Left renal pelvis (tissue), 4 donors: ENCODE measurements at regions not wholly inside any gene's neighbourhood (a gene's known extent, or its start where the extent isn't known, plus 50 kb on each side); places are given as distances from the start of the nearest gene placed in this dataset.
"Not testable (repeated sequence)": the region's sequence is repeated elsewhere in the genome, so short reads cannot be mapped to it uniquely, and the experiment has no call there.

Experiments
- DNase-seq, 4 donors: peaks; one replicate each; pipeline ENCODE4 v3.0.0-alpha.2; 2013; ENCODE audit warnings: low read depth in 4 of 4, low spot score in 3 of 4

DNA sequence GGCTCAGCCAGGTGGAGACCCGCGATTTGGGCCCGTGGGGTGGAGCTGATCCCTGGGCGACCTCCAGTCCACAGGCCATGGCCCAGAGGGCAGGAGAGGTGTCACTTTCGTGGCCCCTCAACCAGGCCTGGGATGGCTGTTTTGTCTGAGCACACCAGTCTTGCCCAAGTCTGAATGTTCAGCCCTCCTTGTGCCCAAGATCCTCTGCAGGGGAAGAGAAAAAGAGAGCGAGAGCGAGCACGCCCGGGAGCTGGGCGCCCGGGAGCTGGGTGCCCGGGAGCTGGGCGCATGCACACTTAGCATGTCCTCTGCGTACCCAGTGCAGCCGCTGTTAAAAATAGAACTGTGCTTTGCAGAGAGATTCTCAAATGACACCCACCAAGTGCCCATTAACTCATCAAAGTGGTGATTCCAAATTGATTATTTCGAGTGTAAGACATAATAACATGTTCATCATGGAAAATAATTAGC is 403.3 kb upstream of the TNRC6C start:
- DNase-seq = no peak

- peak in 3 of 4 donors; percentile 51 to 73 (median 66) for DNase-seq
These were observed 402.7 kb upstream of the TNRC6C start for GRCh38 chr17:77555741-77556291.

DNA sequence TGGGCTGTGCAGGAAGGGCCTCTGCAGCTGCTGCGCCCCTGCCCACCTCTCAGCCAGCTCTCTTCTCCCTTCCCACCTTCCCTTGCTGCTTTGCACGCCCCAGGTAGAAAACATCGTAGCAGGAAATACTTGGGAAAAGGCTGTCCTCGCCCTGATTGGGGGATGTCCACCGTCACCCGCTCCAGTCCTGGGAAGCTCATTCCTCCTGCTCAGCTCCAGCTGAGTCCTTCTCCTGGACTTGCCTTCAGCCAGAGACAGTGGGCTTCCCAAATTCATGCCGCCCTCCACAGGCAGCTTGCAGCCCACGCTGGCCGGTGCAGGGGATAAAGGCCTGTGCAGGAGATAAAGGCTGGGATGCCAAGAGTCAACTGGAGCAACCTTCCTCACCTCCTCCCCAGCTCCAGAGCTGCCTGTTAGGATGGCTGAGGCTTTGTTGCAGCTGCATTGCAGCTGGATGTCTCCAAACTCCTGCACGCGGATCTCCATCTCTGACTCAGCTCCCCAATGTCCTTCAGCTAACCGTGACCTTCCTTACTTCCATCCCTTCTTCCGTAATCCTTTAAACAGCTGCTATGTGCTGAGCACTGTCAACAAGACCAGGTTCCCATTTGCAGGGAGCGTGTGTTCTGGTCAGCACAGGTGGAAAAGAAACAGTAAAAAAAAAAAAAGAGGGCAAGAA is 402.0 kb upstream of the TNRC6C start:
- no peak for DNase-seq

DNA sequence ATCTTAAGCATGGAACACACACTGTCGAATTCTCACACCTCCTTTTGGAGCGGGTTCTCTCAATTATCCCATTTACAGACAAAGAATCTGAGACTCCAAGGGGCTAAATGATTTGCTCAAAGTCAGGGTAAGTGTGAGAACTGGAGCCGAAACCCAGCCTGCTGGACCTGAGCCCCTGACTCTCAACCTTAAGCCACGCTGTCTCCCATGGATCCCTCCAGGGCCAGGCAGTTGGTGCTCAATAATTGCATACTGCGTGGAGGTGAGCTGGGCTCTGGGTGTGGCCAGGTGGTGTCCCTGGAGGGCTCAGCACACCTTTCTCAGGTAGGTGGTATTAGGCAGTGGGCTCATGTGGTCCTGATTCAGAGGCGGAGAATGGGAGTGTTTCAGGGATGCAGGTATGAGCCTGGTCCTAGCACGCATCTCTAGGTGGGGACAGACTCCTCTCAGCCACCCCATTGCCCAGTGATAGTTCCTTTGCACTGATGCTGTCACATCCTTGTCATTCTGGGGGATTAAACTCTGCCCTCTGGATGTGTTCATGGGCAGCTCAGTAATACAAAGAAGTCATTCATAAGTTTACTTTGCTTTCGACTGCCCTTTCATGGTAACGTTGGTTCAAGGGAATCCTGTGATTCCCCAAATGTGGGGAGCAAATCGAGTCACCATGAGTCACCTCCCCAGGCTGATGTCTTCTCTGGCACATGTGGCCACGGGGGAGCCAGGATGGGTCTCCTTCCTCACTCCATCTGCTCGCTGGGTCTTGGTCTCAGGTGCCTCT is 399.5 kb upstream of the TNRC6C start:
- no peak for DNase-seq

DNA sequence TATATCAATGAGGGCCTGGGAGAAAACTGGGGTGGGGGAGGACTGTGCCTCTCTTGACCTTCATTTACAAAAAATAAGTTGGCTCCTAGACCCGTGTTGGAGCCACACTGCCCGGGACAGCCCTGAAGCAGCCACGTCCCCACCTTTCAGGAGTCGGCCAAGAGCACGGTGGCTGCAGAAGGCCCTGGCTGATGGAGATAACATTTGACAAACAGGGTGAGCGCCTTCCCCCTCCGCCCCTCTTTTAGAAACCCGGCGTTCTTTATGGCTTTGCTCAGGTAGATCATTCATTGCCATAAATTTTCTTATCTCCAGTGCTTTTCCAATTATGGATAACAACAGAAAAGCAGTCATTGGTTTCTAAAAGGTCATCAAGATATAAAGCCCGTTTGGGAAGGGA is 398.1 kb upstream of the TNRC6C start:
- no peak for DNase-seq

DNA sequence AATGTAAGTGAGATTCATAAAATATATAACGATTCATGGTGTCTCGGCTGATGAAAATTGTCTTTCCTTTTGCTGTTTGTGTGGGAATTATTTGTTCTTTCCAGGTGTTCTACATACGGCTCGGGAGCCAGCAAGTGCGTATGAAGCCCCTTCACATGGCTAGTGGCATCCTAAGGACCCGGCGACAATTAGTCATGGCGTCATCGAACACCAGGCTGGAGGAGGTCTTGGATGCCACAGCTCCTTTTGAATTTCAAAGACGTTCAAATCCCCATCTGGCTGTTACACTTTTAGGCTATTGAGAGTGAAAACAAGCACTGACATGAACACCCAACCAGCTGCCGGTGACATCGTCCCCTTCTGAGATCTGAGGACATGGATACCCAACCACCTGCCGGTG is 397.7 kb upstream of the TNRC6C start:
- no peak for DNase-seq

- not testable (repeated sequence) for DNase-seq
These were observed 396.1 kb upstream of the TNRC6C start for GRCh38 chr17:77562361-77562760.

- no peak for DNase-seq
These were observed 394.9 kb upstream of the TNRC6C start for GRCh38 chr17:77563439-77564102.

DNA sequence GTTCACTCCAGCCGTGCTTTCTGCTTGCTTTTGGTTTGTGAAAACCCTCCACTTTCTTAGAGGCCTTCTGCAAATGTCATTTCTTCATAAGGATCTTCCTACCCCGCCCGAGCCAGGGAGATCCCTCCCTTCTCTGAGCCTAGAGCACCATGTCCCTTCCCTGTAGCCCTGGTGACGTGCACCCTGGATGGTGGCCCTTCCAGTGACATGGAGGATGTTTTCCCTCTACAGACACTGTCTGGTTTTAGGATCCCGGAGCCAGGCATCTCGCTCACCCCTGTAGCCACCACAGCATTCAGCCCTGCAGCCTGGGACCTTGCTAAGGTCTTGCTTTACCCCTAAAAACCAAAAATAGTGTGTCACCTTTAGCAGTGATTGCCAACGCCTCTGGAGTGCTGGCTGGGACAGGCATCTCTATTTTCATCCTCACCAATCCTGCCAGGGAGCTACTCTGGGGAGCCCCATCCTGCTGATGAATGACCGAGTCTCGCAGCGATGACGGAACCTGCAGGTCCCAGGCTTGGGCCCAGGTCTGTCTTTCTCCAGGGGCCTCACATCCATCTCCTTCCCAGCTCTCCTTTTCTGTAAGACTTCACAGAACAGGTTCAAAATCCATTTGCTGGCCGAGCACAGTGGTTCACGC is 394.1 kb upstream of the TNRC6C start:
- no peak for DNase-seq

- no peak for DNase-seq
These were observed 393.3 kb upstream of the TNRC6C start for GRCh38 chr17:77565166-77565565.

DNA sequence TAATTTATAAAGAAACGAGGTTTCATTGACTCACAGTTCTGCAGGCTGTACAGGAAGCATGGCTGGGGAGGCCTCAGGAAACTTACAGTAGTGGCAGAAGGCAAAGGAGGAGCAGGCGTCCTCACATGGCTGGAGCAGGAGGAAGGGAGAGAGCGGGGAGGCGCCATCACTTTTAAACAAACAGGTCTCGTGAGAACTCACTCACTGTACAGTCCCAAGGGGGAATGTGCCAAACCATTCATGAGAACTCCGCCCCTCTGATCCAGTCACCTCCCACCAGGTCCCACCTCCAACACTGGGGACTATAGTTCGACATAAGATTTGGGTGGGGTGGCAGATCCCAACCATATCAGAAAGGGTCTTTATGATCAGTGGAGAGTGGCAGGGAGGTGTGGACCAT is 392.4 kb upstream of the TNRC6C start:
- no peak for DNase-seq

DNA sequence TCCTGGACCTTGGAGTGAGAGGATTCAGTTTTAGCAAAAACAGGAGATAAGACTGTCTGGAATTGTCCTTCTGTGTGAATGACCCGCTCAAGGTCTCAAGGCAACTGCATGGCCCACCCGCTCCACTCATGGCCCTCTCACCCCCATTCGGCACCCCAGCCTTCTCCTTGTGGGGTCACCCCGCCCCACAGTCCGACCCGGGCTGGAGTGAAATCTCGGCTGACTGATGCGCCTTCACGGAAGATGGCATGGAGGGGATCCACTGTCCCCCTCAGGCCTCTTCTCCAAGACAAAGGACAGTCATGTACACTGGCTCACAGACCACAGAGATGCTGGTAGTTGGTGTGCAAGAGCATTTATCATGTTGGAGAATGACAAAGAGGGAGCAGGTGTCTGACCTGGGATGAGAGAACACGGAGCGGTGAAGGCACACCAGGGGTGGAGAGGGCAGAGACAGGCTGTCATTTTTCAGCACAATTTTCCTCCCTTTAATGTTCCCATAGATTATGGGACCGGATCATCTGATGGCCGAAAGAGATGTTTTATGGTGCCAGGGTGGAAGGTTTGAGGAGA is 391.9 kb upstream of the TNRC6C start:
- no peak for DNase-seq

DNA sequence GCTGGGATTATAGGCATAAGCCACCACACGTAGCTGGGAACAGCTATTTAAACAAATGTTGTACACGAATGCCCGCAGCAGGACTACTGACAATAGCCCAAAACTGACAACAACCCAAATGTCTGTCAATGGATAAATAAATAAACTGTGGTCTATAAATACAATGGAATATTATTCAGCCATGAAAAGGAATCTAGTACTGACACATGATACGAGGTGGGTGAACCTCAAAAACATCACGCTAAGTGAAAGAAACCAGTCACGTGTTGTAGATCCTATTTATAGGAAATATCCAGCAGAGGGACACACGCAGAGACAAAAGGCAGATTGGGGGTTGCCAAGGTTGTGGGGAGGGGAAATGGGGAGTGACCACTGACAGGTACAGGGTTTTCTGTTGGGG is 390.0 kb upstream of the TNRC6C start:
- no peak for DNase-seq

DNA sequence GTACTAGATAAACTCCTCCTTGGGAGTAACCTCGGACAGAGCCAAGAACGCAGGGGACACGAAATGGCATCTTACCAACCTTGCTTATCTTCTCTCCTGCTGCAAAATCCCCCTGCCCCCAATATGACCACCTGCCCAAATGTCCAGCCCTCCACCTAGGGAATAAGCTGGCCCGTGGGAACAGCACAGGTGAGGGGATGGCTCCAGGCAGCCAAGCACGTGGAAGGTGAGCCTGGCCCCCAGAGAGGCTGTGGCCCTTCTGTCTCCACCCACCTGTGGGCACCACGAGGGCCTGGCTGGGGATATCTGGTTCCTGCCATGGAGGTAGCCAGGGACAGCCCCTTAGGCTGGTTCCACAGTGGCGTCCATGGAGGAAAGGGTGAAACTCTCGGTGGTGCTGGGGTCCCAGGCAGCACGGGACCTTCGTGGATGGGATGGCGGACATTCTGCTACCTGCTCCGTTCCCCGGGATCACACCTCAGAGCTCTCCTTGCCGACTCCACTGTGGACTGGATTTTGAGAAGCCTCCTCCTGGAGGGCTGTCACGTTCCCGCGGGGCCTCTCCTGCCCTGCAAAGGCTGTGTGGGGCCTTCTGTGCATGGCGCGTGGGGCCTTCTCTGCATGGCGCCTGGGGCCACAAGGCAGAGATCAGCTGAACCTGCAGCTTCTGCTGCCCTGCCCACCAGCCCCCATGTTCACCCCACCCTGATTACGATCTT is 388.5 kb upstream of the TNRC6C start:
- DNase-seq = no peak

GRCh38 chr17:77570565-77570898 is 388.0 kb upstream of the TNRC6C start:
- no peak for DNase-seq

GRCh38 chr17:77571155-77571981 is 387.1 kb upstream of the TNRC6C start:
- DNase-seq = no peak

DNA sequence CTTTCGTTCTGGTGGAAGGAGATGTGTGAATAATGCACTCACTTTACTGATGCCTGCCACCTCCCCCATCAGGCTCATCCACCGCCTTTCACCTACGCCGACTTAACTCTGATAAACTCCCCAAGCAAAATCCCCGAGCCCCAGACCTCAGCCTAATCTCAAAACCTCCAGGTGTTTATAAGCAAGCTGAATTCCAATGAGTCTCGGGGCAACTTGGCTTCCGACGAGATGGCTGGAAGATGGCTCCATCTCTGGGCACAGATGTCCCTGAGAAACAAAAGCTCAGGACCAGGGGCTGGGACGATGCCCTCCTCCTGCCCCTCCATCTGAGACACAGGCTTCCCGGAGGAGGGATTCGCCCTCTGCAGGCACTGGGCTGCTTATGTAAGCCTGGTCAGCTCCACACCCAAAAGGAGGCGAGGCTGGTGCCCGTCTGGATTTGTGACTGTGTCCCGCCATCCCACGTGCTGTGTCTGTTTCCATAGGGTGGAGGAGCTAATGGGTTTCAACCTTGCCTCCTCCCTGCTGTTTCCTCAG is 386.4 kb upstream of the TNRC6C start:
- no peak for DNase-seq

DNA sequence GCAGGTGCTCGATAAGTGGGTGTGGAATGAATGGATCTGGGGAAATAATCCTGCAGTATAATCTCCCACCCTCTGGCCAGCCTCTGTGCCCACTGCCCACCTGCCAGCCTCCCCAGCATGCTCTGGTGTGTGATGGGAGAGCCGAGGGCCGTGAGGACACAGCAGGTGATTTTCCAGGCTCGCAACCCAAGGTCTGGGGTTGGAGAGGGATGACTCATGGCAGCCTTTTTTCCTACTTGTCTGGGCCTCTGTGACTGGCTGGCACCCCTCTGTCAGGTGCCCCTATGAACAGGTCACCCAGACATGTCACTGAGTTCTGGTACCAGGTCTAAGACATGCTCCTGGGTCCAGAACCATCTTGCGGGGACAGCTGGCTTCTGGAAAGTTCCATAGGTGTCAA is 385.7 kb upstream of the TNRC6C start:
- DNase-seq = no peak

GRCh38 chr17:77577491-77577890 is 381.0 kb upstream of the TNRC6C start:
- no peak for DNase-seq
